SK-N-SH (cell line): ENCODE measurements at regions not wholly inside any gene's neighbourhood (a gene's known extent, or its start where the extent isn't known, plus 50 kb on each side); places are given as distances from the start of the nearest gene placed in this dataset.

Source experiments
- CTCF ChIP-seq: fragments of 200-600 bp; sonication (generic); IDR thresholded peaks from 2 replicates; pipeline ENCODE4 v1.6.1; 2017; ENCODE audit warnings: antibody characterized with exemption, mild to moderate bottlenecking, moderate library complexity
- GATA2 ChIP-seq: sonication (generic); formaldehyde crosslinking; IDR thresholded peaks from 2 replicates; pipeline ENCODE4 v1.5.0; 2020; ENCODE audit warnings: mild to moderate bottlenecking, missing genetic modification reagents
- MAX ChIP-seq: IDR thresholded peaks from 2 replicates; pipeline ENCODE4 v1.4.0; 2012; ENCODE audit warnings: low read depth
- PBX3 ChIP-seq: IDR thresholded peaks from 2 replicates; pipeline ENCODE4; 2012
- POLR2AphosphoS5 ChIP-seq: IDR thresholded peaks from 2 replicates; pipeline ENCODE4 v1.6.1; 2012; ENCODE audit warnings: low read depth, low read length
- RAD21 ChIP-seq: IDR thresholded peaks from 2 replicates; pipeline ENCODE4 v1.6.1; 2012; ENCODE audit warnings: mild to moderate bottlenecking, low read length
- REST ChIP-seq: IDR thresholded peaks from 2 replicates; pipeline ENCODE4 v1.6.1; 2012; ENCODE audit warnings: mild to moderate bottlenecking, low read depth, low read length, moderate library complexity
- RFX5 ChIP-seq: IDR thresholded peaks from 2 replicates; pipeline ENCODE4 v1.6.1; 2012; ENCODE audit warnings: mild to moderate bottlenecking, improper control_type of control experiment, low read length
- TAF1 ChIP-seq: IDR thresholded peaks from 2 replicates; pipeline ENCODE4 v1.6.1; 2012; ENCODE audit warnings: low read depth, mild to moderate bottlenecking, low read length, moderate library complexity, borderline replicate concordance
- TEAD4 ChIP-seq: IDR thresholded peaks from 2 replicates; pipeline ENCODE4 v1.4.0; 2012; ENCODE audit warnings: mild to moderate bottlenecking, borderline replicate concordance; ENCODE audit not compliant: insufficient read depth

GRCh38 chrX:139429913-139430312 lies 100.6 kb upstream of the F9 start:
- no peak for TF ChIP-seq TEAD4
- TF ChIP-seq RAD21 = no peak
- TF ChIP-seq CTCF = peak; percentile 11; the same call in 1 of the 2 replicates
- TF ChIP-seq MAX = no peak
- no peak for TF ChIP-seq PBX3
- no peak for TF ChIP-seq POLR2AphosphoS5
- no peak for TF ChIP-seq TAF1
- TF ChIP-seq REST = no peak
- TF ChIP-seq RFX5 = no peak
- TF ChIP-seq GATA2 = no peak
